Fibroblast of mammary gland (primary cell): ENCODE measurements at regions not wholly inside any gene's neighbourhood (a gene's known extent, or its start where the extent isn't known, plus 50 kb on each side); places are given as distances from the start of the nearest gene placed in this dataset.

Experiments
- DNase-seq: peaks from one replicate; pipeline ENCODE4 v3.0.0-alpha.2; 2010; ENCODE audit warnings: low read depth
- H3K4me3 ChIP-seq: 2 replicates; pipeline ENCODE4 v1.5.1; 2011; ENCODE audit warnings: low read depth, mild to moderate bottlenecking, low read length, moderate library complexity; ENCODE audit not compliant: control insufficient read depth
- TF ChIP-seq, protein P1 (sequence below): conservative IDR thresholded peaks from 2 replicates; pipeline ENCODE4 v1.5.1; 2011; ENCODE audit warnings: low read depth, low read length, inconsistent platforms; ENCODE audit not compliant: control insufficient read depth, insufficient read depth

DNA sequence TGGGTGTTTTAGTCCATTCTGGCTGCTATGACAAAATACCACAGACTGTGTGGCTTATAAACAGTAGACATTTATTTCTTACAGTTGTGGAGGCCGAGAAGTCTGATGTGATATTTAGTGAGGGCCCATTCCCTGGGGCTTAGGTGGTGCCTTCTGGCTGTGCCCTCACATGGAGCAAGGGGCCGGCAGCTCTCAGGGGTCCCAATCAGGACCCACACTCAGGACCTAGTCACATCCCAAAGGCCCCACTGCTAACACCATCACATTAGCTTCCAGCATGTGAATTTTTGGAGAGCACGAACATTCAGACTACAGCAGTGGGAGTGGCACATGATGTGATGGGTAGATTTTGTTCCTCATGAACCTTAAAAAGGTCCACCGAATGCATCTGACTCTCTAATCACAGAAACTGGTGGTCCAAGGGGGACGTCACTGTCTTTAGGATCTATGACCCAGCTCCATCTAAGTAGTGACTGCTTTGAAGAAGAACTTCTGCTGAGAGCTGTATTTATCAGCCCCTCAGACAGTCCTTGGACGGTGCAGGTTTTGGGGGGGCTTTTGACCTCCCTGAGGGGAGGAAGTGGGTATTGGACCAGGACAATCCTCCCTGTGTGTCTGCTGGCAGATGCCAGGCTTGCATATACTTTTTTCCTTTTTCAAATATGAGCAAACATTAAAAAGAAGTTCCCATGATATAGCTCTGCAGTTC is 154.5 kb upstream of the ZNF32 start:
- TF ChIP-seq, protein P1, sequence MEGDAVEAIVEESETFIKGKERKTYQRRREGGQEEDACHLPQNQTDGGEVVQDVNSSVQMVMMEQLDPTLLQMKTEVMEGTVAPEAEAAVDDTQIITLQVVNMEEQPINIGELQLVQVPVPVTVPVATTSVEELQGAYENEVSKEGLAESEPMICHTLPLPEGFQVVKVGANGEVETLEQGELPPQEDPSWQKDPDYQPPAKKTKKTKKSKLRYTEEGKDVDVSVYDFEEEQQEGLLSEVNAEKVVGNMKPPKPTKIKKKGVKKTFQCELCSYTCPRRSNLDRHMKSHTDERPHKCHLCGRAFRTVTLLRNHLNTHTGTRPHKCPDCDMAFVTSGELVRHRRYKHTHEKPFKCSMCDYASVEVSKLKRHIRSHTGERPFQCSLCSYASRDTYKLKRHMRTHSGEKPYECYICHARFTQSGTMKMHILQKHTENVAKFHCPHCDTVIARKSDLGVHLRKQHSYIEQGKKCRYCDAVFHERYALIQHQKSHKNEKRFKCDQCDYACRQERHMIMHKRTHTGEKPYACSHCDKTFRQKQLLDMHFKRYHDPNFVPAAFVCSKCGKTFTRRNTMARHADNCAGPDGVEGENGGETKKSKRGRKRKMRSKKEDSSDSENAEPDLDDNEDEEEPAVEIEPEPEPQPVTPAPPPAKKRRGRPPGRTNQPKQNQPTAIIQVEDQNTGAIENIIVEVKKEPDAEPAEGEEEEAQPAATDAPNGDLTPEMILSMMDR = no peak
- DNase-seq = no peak
- no peak overlapping the region for H3K4me3 ChIP-seq

DNA sequence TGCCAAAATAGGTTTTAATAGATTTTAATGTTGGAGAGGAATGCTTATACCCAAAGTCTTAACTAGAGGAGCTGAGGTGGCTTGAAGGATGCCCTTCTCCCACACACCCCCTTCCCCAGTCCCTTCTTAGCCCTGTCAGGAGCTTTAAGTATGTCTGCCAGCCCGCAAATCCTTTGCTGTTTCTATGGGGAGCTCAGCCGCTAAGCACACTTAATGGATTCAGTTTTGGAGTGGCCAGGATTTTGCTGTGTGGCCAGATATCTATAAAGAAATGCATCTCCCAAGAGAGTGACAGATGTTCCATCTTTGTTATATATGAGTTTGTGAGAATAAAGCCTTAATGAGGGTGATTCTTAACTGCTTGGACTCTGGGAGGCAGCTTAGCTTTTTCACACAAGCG is 152.9 kb upstream of the ZNF32 start:
- TF ChIP-seq, protein P1 = no peak
- DNase-seq = no peak

DNA sequence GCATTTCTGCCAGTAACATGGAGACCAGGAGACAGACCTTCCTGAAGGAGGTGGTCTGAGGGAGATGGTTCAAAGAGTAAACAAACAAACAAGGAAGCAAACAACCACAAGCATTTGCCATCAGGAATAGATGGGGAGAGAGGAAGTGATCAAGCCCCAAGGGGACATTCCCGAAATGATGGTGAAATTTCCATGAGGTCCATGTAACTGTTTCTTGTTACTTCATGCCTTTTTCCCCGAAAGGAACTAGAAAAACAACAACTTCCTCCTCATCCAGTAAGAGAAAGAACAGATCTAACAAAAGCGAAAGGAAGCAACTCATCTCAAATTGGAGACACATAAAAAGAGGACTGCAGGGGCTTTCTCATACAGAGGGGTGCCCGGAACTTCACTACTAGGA is 152.5 kb upstream of the ZNF32 start:
- DNase-seq = no peak
- no peak overlapping the region for H3K4me3 ChIP-seq
- TF ChIP-seq, protein P1 = no peak

More for the DNA sequence above, 152.9 kb upstream of the ZNF32 start:
- no peak overlapping the region for H3K4me3 ChIP-seq

DNA sequence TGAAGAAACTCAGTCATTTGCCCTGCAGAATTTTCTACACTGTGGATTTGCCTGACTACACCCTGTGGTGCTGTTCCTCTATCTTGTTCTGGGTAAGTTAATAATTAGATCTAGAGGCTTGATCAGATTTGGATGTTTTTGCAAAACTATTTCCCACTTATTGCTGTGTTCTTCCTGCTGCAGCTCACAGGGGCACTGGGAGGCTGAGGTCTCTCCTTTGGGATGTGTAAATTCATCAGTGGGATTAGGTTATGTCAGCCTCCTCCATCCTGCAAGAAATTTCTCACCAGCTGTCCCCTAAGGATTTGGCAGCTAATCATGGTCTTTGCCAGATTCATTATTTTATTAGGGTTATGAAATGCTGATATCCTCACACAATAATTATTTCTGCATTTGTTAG is 148.1 kb upstream of the ZNF32 start:
- TF ChIP-seq, protein P1 = no peak
- H3K4me3 ChIP-seq = no peak overlapping the region
- DNase-seq = no peak

DNA sequence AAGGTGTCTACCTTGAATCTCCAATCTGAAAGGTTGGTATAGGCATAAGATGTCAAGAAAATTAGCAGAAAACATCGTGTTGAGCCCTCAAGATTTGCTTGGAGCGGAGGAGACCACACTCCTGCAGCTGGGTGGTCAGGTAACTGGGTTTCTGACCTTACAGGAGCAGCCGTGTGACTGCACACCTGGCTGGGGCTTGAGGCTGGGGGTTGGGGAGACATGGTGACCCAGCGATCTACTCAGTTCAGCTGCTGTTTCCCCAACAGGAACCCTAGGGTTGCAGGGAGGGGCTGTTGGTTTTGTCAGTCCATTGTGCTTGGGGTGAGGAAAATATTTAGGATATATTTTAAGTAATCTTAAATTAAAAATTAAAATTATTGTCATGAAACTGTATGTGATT is 147.0 kb upstream of the ZNF32 start:
- no peak overlapping the region for H3K4me3 ChIP-seq
- no peak for DNase-seq
- TF ChIP-seq, protein P1 = no peak

DNA sequence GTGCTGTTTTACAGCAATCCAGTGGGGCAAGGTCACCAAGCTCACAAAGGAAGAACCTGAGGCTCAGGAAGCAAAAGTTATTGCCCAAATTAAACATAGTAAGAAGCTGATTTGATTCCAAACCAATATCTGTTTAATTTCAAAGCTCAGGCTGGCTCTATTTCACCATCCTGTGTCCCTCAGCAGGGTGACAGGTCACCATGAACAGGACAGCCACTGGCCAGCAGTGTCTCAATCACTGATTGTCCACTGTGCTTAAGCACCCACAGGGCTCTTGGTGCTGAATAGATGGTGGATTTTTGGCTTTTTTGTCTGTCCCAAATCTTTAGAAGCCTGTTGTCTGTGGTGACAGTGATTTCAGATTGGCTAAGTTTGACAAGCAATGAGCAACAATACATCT is 146.4 kb upstream of the ZNF32 start:
- no peak overlapping the region for H3K4me3 ChIP-seq
- TF ChIP-seq, protein P1 = no peak
- DNase-seq = no peak
